Activated CD8-positive, alpha-beta memory T cell treated with anti-CD3 and anti-CD28 coated beads, Interleukin-2, amount 50 U/mL, for 1 hour (primary cell): ENCODE measurements at regions not wholly inside any gene's neighbourhood (a gene's known extent, or its start where the extent isn't known, plus 50 kb on each side); places are given as distances from the start of the nearest gene placed in this dataset.

Experiments
- DNase-seq: peaks from one replicate; pipeline ENCODE4 v3.0.0-alpha.2; 2020; ENCODE audit errors: extremely low read depth

- no peak for DNase-seq
Measured at GRCh38 chr14:21987937-21988336, 314.3 kb upstream of the OR4E1 start.

DNA sequence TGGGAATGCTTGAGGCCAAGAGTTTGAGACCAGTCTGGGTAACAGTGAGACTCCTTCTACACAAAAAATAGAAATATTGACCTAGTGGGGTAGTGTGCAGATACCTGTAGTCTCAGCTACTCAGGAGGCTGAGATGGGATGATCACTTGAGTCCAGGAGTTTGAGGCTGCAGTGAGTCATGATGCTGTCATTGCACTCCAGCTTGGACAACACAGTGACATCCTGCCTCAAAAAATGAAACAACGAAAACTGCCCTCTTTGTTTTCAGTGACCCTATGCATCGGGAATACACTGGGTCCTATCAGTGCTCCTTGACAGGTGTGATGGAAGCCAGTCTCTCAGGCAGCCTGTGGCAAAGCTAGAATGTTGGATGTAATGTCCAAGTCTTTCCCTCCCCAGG lies 311.5 kb upstream of the OR4E1 start:
- no peak for DNase-seq

DNA sequence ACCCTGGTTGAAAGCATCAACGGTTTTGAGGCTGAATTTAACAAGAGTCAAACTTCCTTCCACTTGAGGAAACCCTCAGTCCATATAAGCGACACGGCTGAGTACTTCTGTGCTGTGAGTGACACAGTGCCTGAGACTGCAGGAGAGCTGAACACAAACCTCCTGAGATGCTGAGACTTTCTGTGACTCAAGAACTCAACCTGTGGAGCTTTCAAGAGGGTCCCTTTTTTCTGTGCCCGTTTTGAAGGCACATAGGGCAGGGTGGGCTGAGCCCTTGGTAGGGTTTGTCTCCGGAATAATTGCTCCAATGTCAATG lies 305.3 kb upstream of the OR4E1 start:
- DNase-seq: no peak

GRCh38 chr14:21978184-21978998 lies 304.8 kb upstream of the OR4E1 start:
- no peak for DNase-seq

GRCh38 chr14:21974741-21975140 lies 301.1 kb upstream of the OR4E1 start:
- no peak for DNase-seq

GRCh38 chr14:21965042-21965441 lies 291.4 kb upstream of the OR4E1 start:
- DNase-seq: no peak

- no peak for DNase-seq
Measured at GRCh38 chr14:21964180-21964579, 290.6 kb upstream of the OR4E1 start.

GRCh38 chr14:21960636-21961035 lies 287.0 kb upstream of the OR4E1 start:
- DNase-seq: no peak

GRCh38 chr14:21941885-21942284 lies 268.3 kb upstream of the OR4E1 start:
- no peak for DNase-seq

DNA sequence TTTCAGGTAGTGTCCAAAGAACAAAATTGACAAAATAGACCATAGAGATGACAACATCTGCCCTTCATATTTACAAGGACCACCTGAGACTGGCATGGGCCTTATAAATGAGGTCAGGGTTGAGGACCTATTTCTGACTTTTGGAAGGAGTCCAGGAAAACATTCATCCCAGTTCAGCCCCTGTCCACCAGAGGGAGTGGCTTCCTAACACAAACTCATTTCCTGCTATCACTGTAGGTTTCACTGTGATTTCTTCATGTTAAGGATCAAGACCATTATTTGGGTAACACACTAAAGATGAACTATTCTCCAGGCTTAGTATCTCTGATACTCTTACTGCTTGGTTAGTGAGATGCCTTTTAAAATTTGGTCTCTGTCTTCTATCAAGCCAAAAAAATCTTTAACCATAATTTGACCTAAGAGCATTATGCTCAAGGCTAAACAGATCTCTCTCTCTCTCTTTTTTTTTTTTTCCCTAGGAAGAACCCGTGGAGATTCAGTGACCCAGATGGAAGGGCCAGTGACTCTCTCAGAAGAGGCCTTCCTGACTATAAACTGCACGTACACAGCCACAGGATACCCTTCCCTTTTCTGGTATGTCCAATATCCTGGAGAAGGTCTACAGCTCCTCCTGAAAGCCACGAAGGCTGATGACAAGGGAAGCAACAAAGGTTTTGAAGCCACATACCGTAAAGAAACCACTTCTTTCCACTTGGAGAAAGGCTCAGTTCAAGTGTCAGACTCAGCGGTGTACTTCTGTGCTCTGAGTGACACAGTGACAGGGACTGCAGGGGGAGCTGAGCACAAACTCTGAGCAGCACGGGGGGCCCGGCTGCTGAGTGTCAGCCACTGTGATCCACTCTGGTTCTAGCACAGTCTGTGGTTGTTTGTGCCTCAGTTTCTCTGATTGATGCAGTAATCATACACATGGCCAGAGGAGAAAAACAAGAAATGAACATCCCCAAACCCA lies 267.6 kb upstream of the OR4E1 start:
- no peak for DNase-seq

DNA sequence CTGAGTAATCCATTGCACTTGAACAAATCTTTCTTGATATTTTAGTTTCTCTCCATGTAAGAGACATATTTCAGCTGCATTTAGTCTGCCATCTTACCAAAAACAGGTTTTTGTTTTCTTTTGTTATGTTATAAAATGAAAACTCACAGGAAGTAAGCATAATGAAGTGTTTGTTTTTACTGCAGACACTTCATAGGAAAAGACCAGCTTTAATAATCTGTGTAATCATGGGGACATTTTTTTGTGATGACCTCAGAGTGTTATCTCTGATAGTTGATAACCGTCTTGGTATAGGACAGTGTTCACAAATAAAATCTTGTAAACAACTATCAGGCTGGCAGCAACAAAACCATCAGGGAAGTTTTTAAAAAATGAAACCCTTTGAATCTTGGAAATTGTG lies 266.2 kb upstream of the OR4E1 start:
- no peak for DNase-seq

DNA sequence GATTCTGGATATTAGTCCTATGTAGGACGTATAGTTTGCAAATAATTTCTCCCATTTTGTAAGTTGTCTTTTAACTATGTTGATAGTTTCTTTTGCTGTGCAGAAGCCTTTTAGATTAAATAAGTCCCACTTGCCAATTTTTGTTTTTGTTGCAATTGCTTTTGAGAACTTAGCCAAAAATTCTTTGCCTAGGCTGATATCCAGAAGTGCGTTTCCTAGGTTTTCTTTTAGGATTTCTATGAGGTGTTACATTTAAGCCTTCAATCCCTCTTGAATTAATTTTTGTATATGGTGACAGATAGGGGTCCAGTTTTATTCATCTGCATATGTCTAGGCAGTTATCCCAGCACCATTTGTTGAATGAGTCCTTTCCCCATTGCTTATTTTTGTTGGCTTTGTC lies 264.4 kb upstream of the OR4E1 start:
- DNase-seq: no peak

GRCh38 chr14:21933681-21934080 lies 260.1 kb upstream of the OR4E1 start:
- DNase-seq: no peak

DNA sequence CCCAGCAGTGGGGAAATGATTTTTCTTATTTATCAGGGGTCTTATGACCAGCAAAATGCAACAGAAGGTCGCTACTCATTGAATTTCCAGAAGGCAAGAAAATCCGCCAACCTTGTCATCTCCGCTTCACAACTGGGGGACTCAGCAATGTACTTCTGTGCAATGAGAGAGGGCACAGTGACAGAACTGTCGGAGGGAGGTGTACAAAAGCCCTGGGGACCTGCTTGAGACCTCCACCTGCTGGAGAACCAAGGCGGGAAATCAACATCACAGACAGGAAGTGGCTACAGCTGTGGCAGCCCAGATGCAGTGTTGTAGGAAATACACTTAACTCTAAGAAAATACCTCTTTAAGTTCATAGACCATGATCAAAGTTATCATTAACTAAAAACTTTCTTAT lies 250.9 kb upstream of the OR4E1 start:
- DNase-seq: no peak

- DNase-seq: no peak
Measured at GRCh38 chr14:21923820-21924219, 250.2 kb upstream of the OR4E1 start.

DNA sequence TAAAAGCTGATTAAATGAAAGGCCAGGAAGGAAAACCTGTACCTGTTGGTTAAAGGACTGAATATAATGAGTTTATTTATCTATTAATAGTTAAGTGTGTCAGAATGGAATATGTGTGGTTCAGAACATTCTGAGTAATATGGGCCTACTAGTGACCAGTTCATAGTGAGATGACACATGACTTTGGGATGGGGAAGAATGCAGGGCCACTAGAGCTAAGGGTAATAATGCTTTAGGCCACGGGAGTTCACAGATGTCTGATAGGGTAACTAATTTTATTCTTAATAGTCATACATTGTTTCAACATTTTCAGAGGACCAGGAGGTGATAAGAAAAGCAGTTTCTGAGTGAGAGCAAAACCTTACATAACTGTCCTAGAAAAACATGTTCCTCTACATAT lies 247.8 kb upstream of the OR4E1 start:
- DNase-seq: no peak

DNA sequence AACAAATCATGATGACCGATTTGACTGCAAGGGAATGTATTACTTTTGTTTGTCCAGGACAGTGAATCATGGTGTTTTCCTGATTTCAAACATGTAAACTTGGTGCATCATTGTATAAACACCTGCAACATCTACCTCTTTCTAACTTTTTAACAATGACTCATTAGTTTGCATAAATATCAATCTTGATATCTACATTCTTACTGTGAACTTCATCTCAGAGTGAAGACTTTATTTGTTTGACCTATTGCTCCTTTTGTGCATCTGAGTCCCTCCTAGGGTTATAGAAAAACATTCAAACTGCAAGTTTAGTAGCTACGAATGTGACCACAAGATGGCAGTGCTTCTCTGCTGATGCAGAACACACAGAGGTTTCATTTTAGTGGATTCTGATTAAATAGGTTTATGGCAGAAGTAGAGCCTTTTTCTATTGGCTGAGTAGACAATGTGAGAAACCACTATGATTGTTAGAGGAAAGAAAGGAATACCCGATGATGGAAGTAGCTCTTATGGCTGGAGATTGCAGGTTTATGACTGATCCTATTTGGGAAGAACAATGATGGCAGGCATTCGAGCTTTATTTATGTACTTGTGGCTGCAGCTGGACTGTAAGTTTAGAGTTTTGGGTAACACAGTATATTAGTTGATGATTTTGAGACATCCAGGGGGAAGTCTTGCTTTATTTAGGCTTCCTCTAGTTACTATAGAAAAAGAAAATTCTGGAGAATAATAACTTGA lies 244.2 kb upstream of the OR4E1 start:
- DNase-seq: no peak

DNA sequence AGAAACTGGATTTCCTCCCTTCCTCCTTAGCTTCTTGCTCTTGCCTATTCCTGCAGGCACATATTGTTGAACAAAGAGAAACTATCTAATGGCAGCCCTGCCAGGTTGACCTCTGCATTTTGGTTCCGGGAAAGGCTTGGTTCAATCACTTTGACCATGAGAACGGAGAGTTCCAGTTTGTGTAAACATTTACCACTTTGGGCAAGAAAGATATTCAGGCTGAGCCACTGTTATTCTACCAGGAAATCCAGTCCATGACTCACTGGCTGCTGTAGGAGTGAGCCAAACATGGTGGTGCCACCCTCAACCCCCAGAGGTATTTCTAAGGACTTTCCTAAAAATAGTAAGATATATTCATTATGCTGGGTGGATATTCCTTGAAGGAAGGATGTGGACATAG lies 242.2 kb upstream of the OR4E1 start:
- DNase-seq: no peak

- peak; percentile 62 for DNase-seq
Measured at GRCh38 chr14:21913759-21914158, 240.1 kb upstream of the OR4E1 start.

GRCh38 chr14:21912367-21912766 lies 238.7 kb upstream of the OR4E1 start:
- DNase-seq: no peak

DNA sequence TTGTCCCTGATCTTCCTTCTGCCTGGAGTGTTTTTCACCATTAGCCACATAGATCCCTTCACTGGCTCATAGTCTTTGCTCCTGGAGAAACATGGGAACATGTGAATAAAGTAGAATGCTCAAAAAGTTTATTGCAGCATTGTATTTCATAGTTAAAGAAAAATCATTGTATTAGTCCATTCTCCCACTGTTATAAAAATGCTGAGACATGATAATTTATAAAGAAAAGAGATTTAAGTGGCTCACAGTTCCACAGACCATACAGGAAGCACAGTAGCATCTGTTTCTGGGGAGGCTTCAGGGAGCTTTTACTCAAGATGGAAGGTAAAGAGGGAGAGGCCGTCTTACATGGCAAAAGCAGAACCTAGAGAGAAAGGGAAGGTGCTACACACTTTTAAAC lies 238.3 kb upstream of the OR4E1 start:
- no peak for DNase-seq

GRCh38 chr14:21910260-21910659 lies 236.6 kb upstream of the OR4E1 start:
- DNase-seq: no peak
